HFFc6 (cell line): ENCODE measurements at regions not wholly inside any gene's neighbourhood (a gene's known extent, or its start where the extent isn't known, plus 50 kb on each side); places are given as distances from the start of the nearest gene placed in this dataset.
"Not testable (repeated sequence)": the region's sequence is repeated elsewhere in the genome, so short reads cannot be mapped to it uniquely, and the experiment has no call there.

ENCODE experiments used
- DNase-seq: peaks from one replicate; pipeline ENCODE4 v3.0.0-alpha.2; 2018
- H3K27ac Mint-ChIP-seq: 2 replicates; pipeline ENCODE4 v1.8.0; 2020; ENCODE audit warnings: mild to moderate bottlenecking, mixed read lengths
- H3K27me3 Mint-ChIP-seq: 2 replicates; pipeline ENCODE4 v1.8.0; 2021; ENCODE audit warnings: mild to moderate bottlenecking, moderate library complexity, mixed read lengths; ENCODE audit not compliant: insufficient read depth
- H3K36me3 Mint-ChIP-seq: 2 replicates; pipeline ENCODE4 v1.8.0; 2021; ENCODE audit warnings: low read depth, mixed read lengths
- H3K4me1 Mint-ChIP-seq: 2 replicates; pipeline ENCODE4 v1.8.0; 2020; ENCODE audit warnings: low read depth, mixed read lengths
- H3K4me3 Mint-ChIP-seq: 2 replicates; pipeline ENCODE4 v1.8.0; 2020; ENCODE audit warnings: mild to moderate bottlenecking, moderate library complexity, mixed read lengths
- H3K9me3 Mint-ChIP-seq: 2 replicates; pipeline ENCODE4 v1.8.0; 2020; ENCODE audit warnings: mild to moderate bottlenecking, mixed read lengths
- TF ChIP-seq, protein P1 (sequence below): fragments of 200-600 bp; sonication (generic); IDR thresholded peaks from 2 replicates; pipeline ENCODE4 v1.5.0; 2021; ENCODE audit warnings: antibody characterized with exemption, mild to moderate bottlenecking

DNA sequence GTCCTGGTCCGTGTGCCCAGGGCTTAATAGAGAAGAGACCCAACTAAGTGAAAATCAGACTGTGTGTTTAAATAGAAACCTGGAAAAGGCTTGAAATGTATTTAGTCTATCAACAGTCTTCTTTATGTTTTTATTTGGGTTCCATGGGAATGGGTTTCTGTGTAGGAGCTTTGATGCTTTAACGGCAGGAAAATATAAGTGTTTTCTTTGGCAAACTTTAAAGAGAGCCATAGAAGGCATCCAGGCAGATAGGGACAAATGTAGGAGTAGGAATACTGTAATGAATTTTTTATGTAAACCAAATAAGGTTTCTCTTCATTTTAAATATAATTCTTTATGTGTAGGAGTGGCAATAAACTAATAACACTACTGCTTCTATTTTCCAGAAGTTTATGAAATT is 989.0 kb downstream of the GATA3 start:
- Mint-ChIP-seq H3K27me3 (no peaks in the 10 kb centered on the region; the same call in 1 of the 2 replicates), H3K27ac (no peak overlapping the region), H3K36me3 (0 out of 2 replicates have a peak, but pooled peaks cover 5% of the 10 kb centered on the region), H3K4me3 (no peak overlapping the region), H3K9me3 (peaks cover 33% of the 10 kb centered on the region), H3K4me1 (no peaks in the 10 kb centered on the region)
- TF ChIP-seq, protein P1, sequence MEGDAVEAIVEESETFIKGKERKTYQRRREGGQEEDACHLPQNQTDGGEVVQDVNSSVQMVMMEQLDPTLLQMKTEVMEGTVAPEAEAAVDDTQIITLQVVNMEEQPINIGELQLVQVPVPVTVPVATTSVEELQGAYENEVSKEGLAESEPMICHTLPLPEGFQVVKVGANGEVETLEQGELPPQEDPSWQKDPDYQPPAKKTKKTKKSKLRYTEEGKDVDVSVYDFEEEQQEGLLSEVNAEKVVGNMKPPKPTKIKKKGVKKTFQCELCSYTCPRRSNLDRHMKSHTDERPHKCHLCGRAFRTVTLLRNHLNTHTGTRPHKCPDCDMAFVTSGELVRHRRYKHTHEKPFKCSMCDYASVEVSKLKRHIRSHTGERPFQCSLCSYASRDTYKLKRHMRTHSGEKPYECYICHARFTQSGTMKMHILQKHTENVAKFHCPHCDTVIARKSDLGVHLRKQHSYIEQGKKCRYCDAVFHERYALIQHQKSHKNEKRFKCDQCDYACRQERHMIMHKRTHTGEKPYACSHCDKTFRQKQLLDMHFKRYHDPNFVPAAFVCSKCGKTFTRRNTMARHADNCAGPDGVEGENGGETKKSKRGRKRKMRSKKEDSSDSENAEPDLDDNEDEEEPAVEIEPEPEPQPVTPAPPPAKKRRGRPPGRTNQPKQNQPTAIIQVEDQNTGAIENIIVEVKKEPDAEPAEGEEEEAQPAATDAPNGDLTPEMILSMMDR = no peak
- DNase-seq = no peak

DNA sequence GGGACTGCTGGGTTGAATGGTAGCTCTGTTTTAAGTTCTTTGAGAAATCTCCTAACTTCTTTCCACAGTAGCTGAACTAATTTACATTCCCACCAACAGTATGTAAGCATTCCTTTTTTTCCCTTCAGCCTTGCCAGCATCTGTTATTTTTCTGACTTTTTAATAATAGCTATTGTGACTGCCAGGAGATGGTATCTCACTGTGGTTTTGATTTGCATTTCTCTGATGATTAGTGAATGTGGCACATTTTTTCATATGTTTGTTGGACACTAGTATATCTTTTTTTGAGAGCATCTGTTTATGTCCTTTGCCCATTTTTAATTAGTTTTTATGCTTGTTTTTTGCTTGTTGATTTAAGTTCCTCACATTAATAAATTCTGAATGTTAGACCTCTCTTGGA is 990.8 kb downstream of the GATA3 start:
- Mint-ChIP-seq H3K4me3 (no peak overlapping the region), H3K27me3 (no peaks in the 10 kb centered on the region), H3K9me3 (peaks cover 40% of the 10 kb centered on the region), H3K36me3 (0 out of 2 replicates have a peak, but pooled peaks cover 5% of the 10 kb centered on the region), H3K27ac (no peak overlapping the region), H3K4me1 (no peaks in the 10 kb centered on the region)
- TF ChIP-seq, protein P1 = no peak
- no peak for DNase-seq

DNA sequence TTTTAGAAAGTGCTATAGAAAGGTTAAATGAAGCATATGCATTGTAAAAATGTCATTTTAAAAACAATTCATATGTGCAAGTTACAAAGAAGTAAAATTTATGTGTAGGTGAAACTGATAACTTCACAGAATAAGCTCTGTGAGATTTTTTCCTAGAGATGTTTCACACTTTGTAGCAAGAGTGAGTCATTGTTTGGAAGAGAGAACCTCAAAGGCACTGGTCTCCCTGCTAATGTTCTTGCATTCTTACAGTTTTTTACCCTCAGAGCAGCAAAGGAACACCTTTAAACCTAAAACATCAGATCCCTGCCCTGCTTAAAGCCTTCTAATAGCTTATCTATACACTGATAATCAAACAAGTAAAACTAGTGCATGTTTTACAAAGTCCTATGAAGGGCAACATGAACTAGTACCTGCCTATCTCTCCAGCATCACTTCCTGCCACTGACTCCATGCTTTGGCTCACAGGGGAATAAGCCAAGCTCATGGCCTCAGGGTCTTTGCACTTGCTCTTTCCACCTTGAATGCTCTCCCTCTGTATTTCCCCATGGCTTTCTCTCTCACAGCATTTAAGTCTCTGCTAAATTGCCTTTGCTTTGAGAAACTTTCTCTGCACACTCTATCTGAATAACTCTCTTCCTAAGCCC is 997.0 kb downstream of the GATA3 start:
- no peak for DNase-seq
- Mint-ChIP-seq H3K36me3 (no peaks in the 10 kb centered on the region), H3K4me1 (no peaks in the 10 kb centered on the region), H3K27me3 (no peaks in the 10 kb centered on the region), H3K4me3 (no peak overlapping the region), H3K27ac (no peak overlapping the region), H3K9me3 (peaks cover 35% of the 10 kb centered on the region)
- TF ChIP-seq, protein P1 = no peak

DNA sequence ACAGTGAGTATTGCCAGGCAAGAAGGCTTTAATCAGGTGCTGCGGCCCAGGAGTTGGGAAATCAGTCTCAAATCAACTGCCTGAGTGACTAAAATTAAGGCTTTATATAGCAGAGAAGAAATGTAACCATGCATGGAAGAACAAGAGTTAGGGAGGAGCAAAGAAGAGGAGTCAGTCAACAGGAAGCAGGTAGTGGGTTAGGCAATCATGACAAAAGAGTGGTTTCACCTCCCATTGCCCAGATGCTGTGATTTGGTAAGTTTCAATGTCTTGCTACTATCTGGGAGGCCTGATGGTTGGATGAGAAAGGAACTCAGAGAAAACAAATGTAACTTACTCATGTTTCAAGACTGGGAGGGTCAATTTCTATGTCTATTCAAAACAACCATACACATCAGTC is 998.3 kb downstream of the GATA3 start:
- TF ChIP-seq, protein P1 = no peak
- Mint-ChIP-seq H3K27ac (no peak overlapping the region), H3K4me3 (no peak overlapping the region), H3K4me1 (no peaks in the 10 kb centered on the region), H3K9me3 (peaks cover 40% of the 10 kb centered on the region), H3K36me3 (no peaks in the 10 kb centered on the region), H3K27me3 (no peaks in the 10 kb centered on the region)
- no peak for DNase-seq

DNA sequence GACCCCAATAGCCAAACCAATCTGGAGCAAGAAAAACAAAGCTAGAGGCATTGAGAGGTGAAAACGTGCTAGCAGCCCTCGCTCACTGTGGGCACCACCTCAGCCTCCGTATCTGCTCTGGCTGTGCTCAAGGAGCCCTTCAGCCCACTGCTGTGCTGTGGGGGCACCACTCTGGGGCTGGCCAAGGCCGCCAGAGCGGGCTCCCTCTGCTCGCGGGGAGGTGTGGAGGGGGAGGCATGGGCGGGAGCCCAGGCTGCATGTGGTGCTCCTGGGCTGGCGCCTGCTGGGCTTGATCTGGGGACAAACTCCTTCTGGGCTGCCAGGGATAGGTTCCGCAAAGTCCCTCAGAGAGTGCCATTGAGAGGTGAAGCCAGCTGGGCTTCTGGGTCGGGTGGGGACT is 1002.0 kb downstream of the GATA3 start:
- TF ChIP-seq, protein P1 = no peak
- H3K36me3 Mint-ChIP-seq = no peaks in the 10 kb centered on the region
- H3K27me3 Mint-ChIP-seq = no peaks in the 10 kb centered on the region
- DNase-seq = no peak
- peaks cover 38% of the 10 kb centered on the region for H3K9me3 Mint-ChIP-seq
- H3K4me1 Mint-ChIP-seq = no peaks in the 10 kb centered on the region
- no peak overlapping the region for H3K4me3 Mint-ChIP-seq
- no peak overlapping the region for H3K27ac Mint-ChIP-seq

DNA sequence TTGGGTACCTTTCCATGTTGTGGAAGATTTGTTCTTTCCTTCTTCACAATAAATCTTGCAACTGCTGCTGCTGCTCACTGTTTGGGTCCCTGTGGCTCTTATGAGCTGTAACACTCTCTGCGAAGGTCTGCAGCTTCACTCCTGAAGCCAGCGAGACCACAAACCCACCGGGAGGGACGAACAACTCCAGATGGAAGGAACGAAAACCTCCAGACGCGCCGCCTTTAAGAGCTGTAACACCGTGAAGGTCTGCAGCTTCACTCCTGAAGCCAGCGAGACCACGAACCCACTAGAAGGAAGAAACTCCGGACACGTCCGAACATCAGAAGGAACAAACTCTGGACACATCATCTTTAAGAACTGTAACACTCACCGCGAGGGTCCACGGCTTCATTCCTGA is 1002.8 kb downstream of the GATA3 start:
- H3K36me3 Mint-ChIP-seq, H3K27ac Mint-ChIP-seq, H3K27me3 Mint-ChIP-seq: not testable (repeated sequence)

More for the DNA sequence above, 1002.8 kb downstream of the GATA3 start:
- not testable (repeated sequence) for DNase-seq, H3K4me1 Mint-ChIP-seq, H3K4me3 Mint-ChIP-seq
- H3K9me3 Mint-ChIP-seq = peaks cover 34% of the 10 kb centered on the region
